Left hindlimb (tissue), 1 donor: ENCODE measurements at regions not wholly inside any gene's neighbourhood (a gene's known extent, or its start where the extent isn't known, plus 50 kb on each side); places are given as distances from the start of the nearest gene placed in this dataset.

ENCODE experiments used
- DNase-seq: peaks from one replicate; pipeline ENCODE4 v3.0.0-alpha.2; 2018

DNA sequence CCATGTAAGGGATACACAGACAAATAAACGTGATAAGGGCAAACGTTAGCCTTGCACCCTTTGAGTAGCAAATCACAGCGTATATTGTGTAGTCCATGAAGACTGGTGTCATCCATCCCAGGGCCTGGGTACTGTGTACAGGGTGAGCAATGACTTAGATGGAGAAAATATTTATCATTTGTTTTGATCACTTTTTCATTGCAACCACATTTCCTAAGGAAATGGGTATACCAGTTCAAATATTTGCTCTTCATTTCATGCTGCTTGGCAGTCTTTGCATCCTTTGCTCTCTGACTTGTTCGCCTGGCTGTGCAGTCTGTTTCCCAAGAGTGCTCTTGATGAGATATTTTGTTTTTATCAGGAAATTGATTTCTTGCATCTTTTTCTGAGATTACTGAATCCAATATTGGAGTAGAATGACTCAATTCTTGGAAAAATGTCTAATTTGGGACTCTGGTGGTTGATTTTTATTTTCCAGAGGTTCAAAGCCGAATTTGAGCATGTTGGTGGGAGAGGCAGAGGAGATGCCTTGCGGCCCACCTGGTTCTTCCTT lies 424.6 kb upstream of the SEMA6D start:
- DNase-seq: no peak

DNA sequence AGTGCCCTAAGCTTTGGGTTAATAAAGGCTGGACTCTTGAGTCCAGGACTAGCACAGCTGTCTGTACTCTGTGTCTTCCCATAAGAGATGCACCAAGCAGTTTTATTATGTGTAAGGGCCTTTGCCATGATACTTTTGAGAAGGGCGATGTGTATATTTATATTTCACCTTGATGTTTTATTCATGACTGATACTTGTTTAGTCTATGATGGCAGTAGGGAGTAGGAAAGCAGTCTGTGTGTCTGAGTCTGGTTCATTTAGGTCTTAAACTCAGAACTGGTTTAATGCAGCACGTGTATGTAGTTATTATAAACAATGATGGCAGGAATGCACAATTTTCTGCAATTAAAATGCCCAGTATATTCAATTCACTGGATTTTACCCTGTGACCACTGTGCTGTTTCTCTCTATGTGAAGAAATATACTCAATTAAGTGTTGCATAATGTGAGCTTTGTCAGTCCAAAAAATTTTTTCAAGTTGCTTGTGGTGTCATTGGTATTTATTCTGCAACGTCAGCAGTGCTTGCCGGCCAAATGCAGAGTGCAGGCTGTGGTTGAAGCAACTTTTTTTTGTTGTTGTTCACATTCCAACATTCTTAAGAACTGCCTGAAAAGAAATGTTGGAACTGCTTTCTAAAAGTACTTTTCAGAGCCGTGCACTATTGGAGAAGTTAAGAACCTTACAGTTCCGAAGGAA lies 423.7 kb upstream of the SEMA6D start:
- peak; percentile 81 for DNase-seq

DNA sequence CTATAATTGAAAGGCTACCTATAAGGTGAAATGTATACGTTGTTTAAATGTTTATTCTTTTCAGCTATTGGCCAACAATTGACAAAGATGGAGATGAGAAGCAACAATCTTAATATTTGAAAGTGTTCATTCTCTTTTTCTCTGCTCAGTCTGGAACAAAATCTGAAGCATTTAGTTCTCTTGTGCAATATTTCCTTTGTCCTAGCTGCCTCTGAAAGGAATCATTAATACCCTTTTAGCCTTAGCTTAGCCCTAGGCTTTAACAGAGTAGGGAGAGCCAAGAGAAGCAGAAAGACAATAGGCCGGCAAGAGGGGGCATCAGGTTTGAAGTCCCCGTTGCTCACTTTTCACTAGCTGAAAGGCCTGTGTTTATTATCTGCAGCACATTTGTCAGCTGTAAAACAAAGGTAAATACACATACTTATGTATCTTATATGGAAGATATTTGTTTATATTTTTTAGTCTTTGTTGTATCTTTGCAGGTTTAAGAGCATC lies 422.5 kb upstream of the SEMA6D start:
- no peak for DNase-seq

- DNase-seq: no peak
Observed at GRCh38 chr15:47296881-47297280, 420.4 kb upstream of the SEMA6D start.

GRCh38 chr15:47299846-47300434 lies 417.4 kb upstream of the SEMA6D start:
- no peak for DNase-seq

GRCh38 chr15:47300596-47300995 lies 416.7 kb upstream of the SEMA6D start:
- DNase-seq: no peak

GRCh38 chr15:47301481-47301880 lies 415.8 kb upstream of the SEMA6D start:
- DNase-seq: peak; percentile 42

GRCh38 chr15:47304656-47305055 lies 412.6 kb upstream of the SEMA6D start:
- DNase-seq: no peak

GRCh38 chr15:47312161-47312560 lies 405.1 kb upstream of the SEMA6D start:
- DNase-seq: no peak

DNA sequence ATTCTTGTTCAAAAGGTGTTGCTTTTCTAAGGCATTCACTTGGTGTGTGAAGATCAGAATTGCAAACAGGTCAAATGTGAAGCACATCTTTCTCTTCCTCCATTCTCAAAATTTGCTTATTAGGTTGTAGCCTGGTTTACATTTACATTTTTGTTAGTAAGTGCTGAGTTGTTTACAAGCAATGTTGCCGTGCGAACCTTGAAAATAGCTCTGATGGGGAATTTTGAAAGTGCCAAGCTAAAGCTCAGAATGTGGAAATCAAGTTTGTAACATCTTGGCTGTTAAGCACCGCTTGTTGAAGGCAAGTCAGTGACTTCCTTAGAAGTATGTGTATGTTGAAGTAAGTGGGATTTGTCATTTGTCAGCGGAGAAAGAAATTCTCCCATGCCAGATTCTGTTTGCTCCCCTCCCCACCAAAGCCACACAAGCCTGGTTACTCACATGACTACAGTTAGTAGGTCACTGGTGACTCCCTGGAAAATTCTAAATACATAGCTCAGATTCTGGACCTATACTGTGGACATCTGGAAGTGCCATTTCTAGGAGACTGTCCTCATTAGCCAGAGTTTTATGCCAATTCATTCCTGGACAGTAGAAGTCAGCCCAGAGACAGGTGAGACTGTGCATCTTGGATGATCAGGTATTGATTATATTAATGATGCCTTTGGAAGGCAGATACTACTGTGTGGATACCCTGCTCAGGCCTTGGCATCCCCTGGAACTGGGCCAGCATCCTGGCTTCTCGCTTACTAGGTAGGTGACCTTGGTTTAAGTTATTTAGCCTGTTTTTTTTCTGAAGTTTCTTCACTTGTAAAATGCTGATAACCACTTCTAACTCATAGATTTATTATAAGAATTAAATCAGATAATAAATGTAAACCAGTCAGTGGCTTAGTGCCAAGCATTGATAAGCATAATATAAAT lies 390.6 kb upstream of the SEMA6D start:
- no peak for DNase-seq

- DNase-seq: no peak
Observed at GRCh38 chr15:47331829-47332393, 385.4 kb upstream of the SEMA6D start.

GRCh38 chr15:47332481-47332880 lies 384.8 kb upstream of the SEMA6D start:
- DNase-seq: no peak

- DNase-seq: no peak
Observed at GRCh38 chr15:47333734-47334133, 383.6 kb upstream of the SEMA6D start.

DNA sequence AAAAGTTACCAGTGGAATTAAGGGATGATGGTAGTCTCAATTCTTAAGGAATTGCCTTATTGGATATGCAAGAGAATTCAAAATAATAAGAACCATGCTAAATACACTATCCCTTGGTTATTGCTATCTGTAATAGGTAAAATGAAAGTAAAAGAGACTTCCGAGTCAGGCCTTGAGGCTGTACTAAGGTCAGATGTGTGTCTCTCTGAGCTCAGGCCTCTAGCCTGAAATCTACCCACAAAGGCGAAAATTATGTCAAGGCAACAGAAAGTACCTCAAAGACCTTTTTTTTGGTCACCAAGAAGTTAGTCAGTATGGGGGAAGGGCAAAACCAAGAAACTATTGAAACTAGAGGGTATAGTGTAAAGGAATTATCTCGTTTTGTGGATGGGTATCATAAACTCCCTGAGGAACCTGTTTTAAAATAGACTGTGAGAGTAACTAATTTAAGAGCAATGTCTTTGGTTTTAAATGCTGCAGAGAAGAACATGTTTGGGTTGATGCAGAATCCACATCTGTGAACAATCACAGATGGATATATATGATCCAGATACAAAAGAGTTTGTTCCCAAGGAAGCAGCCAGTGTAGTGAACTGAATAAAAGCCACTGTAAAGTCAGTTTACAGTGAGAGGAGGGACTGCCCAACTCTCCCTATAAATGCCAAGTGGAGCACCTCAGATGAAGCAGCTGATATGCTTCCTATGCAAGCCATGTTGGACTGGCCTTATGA lies 382.3 kb upstream of the SEMA6D start:
- DNase-seq: no peak

DNA sequence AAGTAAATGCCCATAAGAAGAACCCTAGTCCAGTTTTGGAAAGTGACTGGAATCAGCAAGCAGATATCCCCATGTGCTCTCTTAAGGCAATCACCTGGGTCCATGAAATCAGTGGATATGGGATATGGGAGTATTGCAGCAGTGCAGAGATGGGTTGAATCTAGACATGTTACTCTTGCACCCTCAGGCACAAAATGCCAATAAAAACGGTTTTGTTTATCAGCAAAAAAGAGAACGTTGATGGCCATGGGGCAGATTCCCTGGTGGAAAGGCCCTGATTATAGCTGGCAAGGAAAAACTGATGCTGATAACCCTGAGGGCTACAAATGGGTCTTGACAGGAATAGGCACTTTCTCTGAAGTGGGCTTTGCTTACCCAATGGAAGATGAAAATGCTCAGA lies 380.2 kb upstream of the SEMA6D start:
- DNase-seq: no peak

- no peak for DNase-seq
Observed at GRCh38 chr15:47337836-47338235, 379.5 kb upstream of the SEMA6D start.

GRCh38 chr15:47338771-47339170 lies 378.5 kb upstream of the SEMA6D start:
- no peak for DNase-seq

GRCh38 chr15:47339800-47340570 lies 377.3 kb upstream of the SEMA6D start:
- DNase-seq: no peak

GRCh38 chr15:47340571-47340920 lies 376.8 kb upstream of the SEMA6D start:
- no peak for DNase-seq

DNA sequence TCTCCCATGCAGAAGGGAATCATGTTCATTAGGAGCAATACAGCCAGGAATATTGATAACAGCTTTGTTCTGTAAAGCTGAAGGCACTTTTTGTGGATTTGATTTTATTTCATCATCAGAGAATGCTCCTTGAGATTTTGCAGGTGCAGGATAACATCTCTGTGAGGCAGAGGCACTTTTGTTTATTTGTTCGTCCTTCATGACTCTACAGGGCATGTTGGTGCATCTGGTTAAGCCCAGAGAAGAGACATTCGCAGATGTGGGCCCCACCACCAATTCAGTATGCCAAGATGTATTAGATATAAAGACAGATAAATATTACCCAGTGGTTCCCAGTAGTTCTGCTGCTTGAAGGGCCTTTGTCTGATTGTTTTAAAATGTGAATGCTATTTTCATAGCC lies 368.1 kb upstream of the SEMA6D start:
- DNase-seq: no peak

GRCh38 chr15:47351501-47351900 lies 365.8 kb upstream of the SEMA6D start:
- no peak for DNase-seq

DNA sequence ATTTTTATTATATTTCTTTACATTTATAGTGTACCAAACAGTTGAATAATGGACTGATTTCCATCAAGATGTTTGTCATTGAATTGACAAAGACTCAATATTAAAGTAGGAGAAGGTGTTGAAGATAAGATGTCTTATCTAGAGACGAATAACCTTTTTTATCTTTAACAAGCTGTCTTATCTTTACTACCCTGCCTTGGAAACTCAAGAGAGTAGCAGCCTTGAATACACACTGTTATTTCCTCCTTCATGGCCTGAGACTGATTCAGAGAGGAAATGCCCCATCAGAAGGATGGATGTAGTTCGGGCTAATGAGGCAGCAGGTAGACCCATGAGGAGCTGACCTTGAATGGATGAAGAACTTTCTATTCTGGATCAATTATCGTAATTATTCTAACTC lies 365.1 kb upstream of the SEMA6D start:
- DNase-seq: no peak
